GF-D8 (cell line): ENCODE measurements at regions not wholly inside any gene's neighbourhood (a gene's known extent, or its start where the extent isn't known, plus 50 kb on each side); places are given as distances from the start of the nearest gene placed in this dataset.

Experiments used
- DNase-seq: peaks from one replicate; lab custom pipeline; 2025; lab: John Stamatoyannopoulos, UW

DNA sequence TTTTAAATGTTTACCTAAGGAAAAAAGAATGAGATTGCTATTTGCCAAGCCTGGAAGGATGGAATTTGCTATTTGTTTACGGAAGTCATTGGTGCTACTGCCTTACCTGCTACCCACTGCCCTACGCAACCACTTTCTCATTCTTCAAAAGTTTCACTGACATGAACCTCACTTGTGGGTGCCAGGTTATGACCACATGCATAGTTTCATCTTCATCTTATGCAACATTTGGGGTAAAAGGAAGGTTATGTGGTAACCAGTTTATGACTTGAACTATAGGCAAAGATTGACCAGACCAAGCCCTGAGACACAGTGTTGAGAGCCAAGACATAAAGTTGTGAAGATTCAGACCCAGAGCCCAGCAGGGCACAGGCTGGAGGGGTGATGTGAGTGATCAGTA is 142.5 kb downstream of the LACC1 start:
- DNase-seq: no peak

DNA sequence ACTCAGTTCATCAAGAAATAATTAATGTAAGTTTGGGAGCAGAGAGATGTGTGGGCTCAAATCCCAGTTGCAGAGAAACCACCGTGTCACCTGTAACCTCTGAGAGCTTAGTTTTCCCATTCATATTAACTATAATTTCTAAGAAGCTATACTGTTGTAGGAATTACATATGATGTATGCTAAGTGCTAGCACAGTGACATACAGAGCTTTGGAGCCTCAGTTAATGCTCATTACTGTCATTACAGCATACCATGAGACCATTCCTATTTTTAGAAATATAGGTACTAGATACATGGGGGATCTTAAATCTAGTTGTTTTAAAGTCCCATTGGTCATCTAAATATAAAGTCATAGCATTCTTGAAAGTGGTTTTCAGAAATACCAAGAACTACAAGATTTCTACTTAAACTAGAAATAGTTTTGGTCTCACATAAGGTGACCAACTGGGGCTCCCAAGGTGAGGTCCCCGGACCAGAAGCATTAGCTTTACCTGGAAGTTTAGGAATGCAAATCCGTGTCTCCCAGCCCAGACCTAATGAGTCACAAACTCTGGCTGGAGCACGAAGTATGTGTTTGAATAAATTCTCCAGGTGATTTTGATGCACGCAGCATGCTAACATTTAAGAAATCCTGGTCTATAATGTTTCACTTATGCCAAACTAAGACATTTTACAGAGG is 144.6 kb downstream of the LACC1 start:
- no peak for DNase-seq

DNA sequence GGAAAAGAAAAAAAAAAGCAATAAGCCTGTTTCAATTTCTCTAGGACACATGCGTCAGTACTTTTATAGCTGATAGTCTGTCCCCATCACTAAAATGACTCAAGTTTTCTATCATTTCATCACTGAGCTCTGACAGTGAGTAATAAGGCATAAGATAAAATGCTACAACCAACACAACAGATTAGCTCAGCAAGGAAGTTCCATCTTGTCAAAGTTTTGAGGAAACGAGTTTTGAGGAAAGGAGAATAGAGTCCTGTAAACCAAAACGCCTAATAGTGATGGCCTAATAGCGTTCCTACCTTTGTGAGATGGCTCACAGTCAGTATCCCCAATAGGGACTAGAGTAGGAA is 145.1 kb downstream of the LACC1 start:
- DNase-seq: no peak

DNA sequence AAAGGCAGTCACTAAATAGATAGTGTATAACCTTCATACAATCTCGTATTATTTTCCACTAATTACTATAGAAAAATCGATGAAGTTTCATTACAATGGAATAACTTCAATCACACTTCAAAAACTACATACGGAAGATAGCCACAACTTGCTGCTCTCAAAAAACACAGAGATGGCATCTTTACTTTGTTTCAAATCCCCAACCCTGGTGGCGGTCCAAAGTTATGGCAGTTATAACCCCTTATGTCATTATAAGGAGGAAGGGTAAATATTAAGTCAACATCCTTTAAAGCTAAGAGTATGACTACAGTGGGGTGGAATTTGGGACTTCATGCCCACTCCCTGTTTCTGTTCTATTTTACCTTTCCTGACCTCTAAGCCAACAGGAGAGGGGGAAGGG is 146.5 kb downstream of the LACC1 start:
- no peak for DNase-seq

DNA sequence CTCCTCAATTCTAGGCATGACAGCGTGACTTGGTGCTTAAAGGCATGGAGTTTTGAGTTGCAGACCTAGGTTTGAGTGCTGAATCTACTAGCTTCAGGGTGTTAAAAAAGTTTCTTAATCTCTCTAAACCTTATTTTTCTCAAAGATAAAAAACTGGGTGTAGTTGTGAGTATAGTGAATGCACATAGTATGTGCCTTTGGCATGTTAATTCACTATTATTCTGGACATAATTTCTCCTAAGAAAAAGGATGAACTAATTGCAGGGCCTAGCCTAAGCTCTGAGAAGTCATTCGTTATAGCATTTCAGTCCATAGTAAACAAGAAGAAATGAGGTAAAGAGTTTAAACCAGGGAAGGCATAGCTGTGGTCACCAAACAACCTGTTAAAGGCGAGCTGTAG is 149.0 kb downstream of the LACC1 start:
- DNase-seq: no peak

DNA sequence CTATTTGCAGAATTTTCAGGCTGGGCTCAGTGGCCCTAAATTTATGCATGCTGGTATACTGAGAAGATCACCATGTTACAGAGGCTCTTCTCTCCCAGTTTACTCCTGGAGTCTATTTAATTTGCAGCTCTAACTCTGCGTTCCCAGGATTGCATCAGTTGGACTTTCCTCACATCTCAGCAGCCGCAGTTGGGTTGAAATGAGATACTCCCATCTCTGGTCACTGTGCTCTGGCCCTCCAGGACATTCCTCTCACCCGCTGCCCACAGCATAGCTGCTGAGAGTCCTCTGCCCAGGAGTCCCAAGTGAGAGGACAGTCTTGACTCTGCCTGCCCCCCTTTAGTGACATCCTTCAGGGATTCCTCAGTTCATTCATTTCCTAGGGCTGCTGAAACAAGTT is 150.9 kb downstream of the LACC1 start:
- no peak for DNase-seq

DNA sequence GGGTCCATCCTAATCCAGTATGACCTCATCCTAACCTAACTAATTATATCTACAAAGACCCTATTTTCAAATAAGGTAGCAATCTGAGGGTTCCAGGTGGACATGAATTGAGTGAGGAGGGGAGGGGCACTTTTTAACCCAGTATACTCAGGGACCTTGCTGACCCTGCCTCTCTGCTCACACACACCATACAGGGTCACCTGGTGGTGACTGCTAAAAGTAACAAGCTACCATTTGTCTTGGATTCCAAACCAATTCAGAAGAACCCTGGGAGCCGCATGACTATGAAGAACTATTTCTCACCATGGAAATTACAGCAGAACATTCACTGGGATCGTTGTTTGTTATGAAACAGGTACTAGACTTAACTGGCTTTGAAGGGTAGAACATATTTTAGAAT is 151.9 kb downstream of the LACC1 start:
- DNase-seq: no peak

DNA sequence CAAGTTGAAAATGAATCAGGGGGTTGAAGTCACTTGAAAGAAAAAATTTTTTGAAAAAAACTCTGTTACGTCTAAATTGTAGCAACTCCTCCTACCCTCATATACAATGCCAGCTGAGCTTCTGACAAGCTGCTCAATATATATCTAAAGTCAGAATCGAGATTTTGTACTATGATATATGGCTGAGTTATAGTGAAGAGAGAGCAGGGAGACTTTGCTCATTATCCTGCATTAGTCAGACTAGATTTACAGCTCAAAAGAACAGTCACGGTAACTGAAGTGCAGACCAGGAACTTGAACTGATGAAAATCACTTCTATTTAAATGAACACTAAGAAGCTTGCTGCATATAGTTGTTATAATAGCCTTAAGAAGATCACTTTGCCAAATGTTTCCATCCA is 153.1 kb downstream of the LACC1 start:
- no peak for DNase-seq

DNA sequence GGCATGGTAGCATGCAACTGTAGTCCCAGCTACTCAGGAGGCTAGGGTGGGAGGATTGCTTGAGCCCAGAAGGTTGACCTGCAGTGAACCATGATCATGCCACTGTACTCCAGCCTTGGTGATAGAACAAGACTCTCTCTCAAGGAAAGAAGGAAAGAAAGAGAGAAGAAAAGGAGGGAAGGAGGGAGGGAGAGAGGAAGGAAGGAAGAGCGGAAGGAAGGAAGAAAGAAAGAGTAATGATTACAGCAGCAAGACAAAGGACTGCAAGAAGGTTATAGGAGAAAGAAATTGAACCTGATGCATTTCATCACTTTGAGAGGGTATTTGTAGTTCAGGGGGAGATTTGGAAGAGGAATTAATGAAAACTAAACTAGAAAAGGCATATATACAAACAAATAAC is 155.7 kb downstream of the LACC1 start:
- no peak for DNase-seq

DNA sequence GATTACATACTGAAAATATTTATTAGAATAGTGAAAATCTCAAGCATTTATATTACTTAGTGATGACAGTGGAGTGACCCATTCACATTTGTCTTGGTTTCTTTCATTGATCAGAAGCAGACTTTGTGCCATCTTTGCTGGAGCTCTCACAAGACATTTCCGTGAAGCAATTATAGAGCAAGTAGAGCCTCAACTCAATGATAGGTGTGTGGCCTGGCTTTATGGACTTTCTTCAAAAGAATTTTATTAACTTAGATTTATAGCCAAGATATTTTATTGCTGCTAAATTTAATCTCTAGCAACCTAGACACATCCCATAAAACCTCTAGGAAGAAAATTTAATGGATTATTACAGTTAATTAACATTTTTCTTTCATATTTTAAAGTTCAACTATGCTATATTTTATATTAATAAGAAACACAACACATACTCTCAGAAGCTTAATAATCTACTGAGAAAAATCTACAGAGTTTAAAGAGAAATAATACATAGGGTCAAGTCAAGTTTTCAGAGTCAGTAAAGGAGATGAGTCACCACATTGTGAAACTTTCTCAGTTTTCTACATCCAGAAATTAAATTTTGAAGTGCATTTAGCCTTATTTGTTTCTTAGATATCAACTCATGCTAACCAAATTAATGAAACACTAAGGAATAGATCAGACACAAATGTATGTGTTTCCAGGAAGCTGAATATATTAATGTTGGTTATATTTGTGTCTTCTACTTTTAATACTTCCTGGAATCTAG is 160.5 kb downstream of the LACC1 start:
- DNase-seq: no peak

DNA sequence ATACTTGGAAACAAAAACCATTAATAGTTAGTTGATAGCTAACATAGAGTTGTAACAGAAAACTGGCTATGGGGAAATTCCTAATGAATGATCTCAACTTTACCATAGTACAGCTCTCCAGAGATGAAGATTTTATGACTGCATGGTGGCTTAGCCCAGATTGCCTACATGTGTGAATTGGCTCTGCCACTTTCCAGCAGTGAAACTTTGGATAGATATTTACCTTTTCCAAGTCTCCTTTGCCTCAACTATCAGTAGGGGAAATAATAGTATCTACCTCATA is 161.1 kb downstream of the LACC1 start:
- no peak for DNase-seq

DNA sequence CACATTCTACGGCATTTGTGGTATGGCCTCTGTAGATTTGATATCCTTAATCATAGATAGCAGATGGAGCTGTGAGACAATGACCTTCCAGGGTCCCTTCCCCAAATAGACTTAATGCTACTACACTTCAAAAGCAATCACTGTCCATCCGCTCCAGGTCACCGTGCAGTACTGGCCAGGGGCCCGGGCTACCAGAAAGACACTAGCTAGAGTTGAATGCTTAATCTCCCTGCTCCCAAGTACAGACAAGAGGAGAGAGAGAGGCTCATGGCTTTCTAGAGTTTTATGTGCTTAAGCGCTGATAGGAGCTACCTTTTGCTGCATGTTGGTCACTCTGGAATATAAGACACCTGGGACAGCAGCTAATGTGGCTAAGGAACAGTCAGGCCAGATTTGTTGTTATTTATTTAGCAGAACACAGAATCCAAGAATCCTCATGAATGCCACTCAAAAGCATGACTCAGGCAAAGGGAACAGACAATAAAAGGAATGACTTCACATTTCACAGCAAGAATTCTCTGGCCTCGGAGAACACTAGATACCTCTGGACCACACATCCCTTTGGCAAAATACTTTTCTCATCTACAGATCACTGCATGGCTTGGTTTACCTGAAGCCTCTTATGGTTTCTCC is 165.0 kb downstream of the LACC1 start:
- no peak for DNase-seq

DNA sequence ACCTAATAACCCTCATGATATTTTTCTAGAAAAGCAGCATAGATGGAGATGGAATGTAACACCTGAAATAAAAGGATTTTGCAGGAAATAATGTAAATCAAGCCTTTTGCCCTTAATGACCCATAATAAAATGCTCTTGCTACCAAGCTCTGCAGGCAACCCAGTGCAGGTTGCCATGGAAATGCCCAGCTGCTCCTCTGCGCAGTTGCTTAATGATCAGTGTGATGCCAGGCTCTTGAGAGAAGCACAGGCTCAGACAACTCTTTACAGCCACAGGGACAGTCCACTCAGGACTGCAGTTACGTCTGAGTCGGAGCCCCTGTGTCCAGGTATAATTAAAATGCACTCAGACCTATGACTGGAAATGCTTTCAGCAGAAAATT is 165.5 kb downstream of the LACC1 start:
- no peak for DNase-seq

DNA sequence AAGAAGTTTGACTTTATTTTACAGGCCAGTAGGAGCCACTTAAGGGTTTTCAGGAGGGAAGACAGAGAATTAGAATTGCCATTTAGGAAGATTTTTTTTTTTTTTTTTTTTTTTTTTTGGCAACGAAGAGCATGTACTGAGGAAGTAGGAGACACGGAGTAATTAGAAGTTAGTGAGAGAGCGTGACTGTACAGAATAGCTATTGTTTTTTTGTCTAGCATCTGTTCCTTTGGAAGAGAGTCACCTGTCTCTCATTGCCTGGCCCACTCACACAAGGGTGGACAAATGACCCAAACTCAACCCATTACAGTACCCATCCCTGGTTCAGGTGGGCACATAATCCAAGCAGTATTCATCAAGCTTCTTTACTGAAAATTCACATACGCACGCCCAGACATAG is 166.7 kb downstream of the LACC1 start:
- DNase-seq: no peak

DNA sequence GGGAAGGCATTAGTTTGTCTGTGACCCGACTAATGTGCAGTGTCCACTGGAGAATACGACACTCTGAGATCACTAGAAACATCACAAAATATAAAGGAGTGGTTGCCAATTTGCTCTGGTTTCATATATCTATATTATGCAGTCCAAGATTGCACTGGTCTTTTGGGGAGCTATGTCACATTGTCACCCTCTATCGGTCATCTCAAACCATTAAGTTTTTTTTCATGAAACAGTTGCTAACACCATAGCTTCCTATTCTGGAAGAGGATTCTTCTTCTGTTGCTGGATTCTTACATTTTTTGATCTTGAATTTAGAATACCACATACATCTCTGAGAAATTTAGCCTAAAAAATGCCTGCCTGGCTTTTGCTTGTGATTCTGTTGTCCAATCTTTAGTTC is 168.6 kb downstream of the LACC1 start:
- no peak for DNase-seq

DNA sequence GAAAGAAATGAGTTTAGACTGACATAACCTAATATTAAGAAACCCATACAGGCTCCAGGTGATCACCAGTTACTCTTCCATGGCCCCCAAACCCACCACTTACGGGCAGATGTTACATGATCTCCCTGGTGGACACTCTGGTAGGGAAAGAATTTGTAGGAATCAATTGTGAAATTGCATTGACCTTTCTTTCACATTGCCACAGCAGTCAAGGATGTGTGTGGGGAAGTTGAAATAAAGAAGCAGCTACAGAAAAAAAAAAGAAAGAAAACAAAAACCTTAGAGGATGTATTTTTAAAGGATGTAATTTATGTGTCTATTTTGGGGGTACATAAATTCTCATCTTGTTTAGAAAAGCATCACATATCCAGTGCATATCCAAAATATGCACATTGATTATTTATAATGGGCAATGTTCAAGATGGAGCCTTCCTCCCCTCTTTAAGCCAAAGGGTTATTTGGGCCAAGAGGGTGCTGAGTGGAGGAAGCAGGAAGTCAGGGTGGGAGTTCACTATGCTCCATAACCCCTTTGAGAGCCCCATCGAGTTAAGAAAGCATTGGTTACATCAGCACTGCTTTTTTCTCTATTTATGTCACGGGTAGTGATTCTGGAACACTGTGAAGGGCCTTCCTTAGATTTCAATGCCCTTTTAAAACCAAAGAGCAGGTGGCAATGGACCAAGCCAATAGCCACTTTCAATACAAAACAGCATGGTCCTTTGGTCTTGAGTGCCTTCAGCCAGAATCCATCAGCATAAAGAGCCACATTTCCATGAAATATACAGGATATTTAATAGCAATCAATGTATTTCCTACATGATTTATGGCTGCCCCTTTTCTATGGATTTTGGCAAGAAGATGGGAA is 169.6 kb downstream of the LACC1 start:
- no peak for DNase-seq

DNA sequence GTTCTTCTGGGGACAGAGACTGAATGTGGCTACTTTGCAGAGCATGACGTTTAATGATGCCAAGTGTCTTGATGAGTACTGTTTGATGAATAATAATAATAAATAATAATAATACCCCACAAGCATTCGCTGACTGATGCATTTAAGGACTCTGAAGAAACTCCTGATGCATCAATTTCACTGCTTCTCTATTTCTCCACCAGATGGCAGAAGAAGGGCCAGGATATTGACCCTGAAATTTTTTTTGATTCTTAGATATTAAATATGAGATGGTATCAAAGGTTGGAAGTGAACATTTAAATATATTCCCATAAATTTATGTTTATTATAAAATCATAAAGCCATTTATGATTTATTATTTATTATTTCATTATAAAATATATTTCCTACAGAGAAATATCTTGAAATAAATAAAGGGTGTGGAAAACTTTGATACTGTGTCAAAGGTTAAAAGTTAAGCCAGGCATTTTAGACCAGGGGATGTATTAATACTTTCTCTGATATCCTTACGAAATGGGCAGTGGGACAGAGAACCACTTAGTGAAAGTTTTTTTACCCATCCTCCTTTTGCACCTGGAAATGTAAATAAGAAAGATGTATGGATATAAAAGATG is 170.9 kb downstream of the LACC1 start:
- no peak for DNase-seq

DNA sequence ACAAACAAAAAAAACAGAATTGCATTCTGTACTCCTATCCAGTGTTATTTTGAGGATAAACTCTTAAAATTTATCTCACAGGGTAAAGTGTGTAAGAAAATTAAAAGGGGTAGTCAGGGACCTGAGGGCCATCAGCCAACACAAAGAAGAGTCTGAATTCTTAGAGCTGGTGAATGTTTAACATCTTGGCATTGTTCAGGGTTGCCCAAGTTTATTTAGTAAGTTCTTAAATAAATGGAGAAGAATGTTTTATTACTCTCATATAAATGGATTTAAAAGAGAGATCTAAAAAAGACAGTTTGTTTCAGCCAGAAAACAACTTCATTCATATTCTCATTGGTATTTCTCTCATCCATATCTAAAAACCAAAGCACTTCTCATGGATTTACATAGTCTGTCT is 171.7 kb downstream of the LACC1 start:
- DNase-seq: no peak

DNA sequence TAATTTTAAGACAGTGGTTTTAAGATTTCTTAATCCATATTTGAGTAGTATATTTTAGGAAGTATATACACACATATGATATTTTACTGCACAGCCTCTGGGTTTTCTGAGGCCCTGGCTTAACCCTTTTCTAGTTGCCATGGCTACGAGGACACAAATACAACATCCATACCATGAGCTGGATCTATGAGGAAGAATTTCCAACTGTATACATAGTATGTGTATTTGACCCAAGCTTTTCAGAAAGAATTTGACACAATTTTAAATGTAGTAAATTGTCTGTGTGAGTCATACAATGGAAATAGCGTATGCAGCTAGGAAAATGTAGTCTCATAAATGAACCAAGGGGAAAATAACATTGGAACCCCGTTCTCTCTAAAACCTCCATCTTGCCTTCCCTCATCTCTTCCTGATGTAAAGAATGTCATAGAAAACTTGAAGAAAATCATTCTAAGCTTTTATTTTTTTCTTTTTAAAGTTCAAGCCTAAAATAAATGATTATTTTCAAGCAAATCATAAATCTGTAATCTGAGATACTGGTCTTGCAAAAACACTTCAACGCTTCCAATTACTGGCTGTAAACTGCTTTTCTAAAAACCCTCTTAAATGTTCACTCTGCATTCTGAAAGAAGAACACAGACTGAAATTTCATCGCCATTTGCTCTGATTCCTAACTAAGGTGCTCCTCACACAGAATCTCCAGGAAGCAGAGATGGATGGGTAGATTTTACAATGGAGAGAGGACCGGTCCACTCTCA is 172.4 kb downstream of the LACC1 start:
- DNase-seq: no peak

DNA sequence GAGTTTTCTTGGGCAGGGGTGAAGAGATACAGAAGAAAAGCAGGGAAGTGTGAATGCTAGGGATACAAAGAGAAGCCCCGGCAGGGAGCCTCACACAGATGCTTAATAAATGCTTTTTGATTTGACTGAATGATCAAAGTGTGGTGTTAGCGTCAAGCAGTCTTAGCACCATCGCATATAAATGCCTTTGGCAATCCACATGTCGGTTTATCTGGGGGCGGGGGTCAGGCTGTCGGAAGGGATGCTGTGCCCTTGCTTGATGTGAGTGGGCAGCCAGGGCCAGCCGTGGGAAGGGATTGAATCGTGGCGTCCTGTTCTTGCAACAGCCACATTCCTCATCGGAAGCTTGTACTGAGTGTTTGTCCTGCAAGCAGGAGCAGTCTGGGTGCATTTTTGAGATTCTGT is 173.1 kb downstream of the LACC1 start:
- no peak for DNase-seq

DNA sequence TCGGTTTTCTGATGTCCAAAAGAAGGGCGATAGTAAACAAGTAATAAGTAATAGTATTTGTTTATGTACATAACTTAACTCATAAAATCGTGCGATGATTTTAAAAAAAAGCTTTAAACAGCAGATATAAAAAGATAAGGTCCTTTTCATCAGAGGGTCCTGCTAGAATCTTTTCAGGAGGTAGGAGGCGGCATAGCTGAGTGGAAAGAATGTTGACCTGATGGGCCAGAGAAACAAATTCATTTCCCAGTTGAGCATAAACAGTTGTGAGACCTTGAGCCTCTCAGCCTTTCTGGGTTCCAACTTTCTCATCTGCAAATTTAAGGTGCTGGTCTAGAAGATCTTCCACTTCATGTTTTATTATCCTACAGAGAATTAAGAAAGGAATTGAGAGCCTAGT is 173.5 kb downstream of the LACC1 start:
- DNase-seq: no peak

DNA sequence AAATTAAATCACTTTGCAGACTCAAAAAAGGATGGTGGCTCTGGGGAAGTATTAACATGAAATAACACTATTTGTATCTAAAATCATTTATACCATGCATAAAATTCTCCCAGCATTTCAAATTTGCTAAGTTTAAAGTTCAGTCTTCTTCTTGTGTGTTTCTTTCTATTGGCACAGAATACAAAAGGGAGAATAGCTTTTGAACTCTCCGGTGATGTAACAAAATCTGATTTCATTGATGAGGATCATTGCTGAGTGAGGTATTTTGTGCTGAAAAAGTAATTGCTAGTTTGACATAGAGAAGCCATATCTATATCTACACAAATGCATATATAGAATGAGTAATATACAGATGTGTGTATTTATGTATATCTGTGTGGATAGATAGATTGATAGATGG is 174.8 kb downstream of the LACC1 start:
- DNase-seq: no peak
